WI38 (cell line): ENCODE measurements at regions not wholly inside any gene's neighbourhood (a gene's known extent, or its start where the extent isn't known, plus 50 kb on each side); places are given as distances from the start of the nearest gene placed in this dataset.

ENCODE experiments used
- H3K4me3 ChIP-seq: 2 replicates; pipeline ENCODE4 v1.5.1; 2011; ENCODE audit warnings: low read depth, mild to moderate bottlenecking, control low read depth, low read length
- CTCF ChIP-seq: IDR thresholded peaks from 2 replicates; pipeline ENCODE4 v1.5.1; 2012; ENCODE audit warnings: low read depth, mild to moderate bottlenecking, control low read depth, low read length

GRCh38 chr12:60874091-60874490 lies 1278.3 kb downstream of the SLC16A7 start:
- H3K4me3 ChIP-seq, result no peak overlapping the region
- TF ChIP-seq CTCF, result no peak

DNA sequence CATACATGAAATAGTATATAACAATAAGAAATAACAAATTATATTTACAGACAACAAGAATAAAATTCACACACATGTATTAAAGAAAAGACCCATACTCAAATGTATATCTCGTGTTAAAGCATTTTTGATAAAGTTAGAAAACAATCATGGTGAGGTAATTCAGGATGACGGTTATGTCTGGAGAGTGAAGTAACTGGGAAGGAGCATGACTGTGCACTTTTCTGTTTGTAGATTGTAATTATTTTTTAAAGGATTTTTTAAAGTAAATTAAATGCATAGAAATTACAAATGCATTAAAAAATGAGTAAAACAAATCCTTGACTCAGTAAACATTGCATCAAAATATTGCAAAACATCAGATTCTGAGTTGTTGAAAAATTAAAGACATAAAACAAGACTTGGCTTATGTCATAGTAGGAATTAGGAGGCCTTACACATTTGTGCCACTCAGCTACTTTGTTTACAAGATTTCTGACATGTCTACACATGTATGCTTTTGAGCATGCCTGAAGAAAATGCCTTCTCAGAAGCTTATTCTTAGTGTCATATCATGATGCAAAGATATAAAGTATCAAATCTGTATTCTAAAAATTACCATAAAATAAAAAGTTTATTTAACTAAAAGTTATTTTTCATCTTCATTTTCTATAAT lies 1325.1 kb downstream of the SLC16A7 start:
- no peak overlapping the region for H3K4me3 ChIP-seq
- no peak for TF ChIP-seq CTCF

GRCh38 chr12:60921541-60921940 lies 1325.7 kb downstream of the SLC16A7 start:
- TF ChIP-seq CTCF, result no peak
- H3K4me3 ChIP-seq, result no peak overlapping the region

- TF ChIP-seq CTCF, result no peak
- no peak overlapping the region for H3K4me3 ChIP-seq
These were observed 1330.4 kb downstream of the SLC16A7 start for GRCh38 chr12:60926256-60926655.

DNA sequence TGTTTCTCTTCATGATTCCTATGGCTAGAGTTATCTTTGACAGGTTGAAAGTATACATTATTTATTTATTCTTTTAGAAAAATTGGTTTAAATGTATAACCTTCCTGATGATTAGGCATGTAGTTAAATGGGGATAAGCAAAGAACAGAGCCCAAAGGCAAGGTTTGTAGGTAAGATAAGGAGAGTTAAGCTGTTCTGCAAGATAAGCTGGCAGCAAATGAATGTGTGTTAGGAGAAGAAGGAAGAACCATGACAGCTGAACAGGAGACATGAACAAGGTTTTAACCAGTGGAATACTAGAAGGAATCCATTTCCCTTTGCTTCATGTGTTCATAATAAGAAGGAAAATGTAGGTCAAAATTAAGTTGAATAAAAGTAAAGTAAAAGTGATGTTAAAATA lies 1330.1 kb upstream of the USP15 start:
- H3K4me3 ChIP-seq, result no peak overlapping the region
- TF ChIP-seq CTCF, result no peak

DNA sequence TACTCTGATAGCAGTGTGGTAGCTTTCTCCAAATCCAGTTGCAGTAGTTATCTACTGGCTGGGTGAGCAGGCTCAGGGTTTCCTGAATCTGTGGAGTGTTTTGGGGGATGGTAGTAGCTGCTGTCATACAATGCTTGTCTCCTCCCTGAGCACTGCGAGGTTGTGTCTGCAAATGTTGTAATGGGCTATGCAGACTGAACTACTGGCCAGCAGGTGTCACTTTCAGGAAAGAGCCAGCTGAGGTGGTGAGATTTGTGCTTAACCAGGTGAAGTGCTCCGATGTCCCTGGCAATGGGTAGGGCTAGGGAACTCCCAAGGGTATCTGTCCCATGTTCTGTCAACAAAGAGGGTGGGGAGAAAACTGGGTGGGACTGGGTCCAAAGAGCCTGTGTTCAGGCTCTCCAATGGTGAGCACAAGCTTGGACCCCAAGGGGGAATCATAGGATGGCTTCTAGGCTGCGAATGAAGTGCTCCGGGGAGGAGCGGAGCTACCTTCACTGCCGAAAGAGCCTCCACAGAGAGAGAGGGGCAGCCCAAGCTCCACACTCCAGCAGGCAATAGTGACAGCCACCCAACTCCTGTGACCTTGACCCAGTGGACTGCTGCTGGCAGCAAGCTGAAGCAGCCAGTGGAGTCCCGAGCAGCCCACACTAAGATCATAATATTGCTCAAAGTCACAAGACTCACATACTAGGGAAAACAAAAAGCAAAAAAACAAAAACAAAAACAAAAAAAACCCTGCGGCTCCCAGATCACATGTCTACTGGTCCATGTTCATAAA lies 1324.0 kb upstream of the USP15 start:
- no peak overlapping the region for H3K4me3 ChIP-seq
- TF ChIP-seq CTCF, result no peak

- no peak overlapping the region for H3K4me3 ChIP-seq
- TF ChIP-seq CTCF, result no peak
These were observed 1312.7 kb upstream of the USP15 start for GRCh38 chr12:60947533-60947932.
